ENCODE measurements at regions not wholly inside any gene's neighbourhood (a gene's known extent, or its start where the extent isn't known, plus 50 kb on each side); places are given as distances from the start of the nearest gene placed in this dataset.

DNA sequence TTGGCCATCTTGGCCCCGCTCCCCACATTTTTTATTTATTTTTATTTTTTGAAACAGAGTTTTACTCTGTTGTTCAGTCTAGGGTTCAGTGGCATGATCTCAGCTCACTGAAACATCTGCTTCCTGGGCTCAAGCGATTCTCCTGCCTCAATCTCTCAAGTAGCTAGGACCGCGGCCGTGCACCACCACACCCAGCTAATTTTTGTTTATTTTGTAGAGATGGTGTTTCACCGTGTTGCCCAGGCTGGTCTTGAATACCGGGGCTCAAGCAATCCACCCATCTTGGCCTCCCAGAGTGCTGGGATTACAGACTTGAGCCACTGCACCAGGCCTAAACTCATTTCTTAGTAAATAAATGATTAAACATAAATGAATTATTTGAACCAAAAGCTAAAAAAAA, 322.0 kb upstream of the LCORL start:
- Histone ChIP-seq H3K36me3 (no peaks in the 10 kb centered on the region), H3K27ac (no peak overlapping the region), H3K4me1 (no peaks in the 10 kb centered on the region), H3K9me3 (replicated peaks) (no peaks in the 10 kb centered on the region), H3K27me3 (no peaks in the 10 kb centered on the region), H3K4me3 (no peak overlapping the region)
- DNase-seq, result no peak

DNA sequence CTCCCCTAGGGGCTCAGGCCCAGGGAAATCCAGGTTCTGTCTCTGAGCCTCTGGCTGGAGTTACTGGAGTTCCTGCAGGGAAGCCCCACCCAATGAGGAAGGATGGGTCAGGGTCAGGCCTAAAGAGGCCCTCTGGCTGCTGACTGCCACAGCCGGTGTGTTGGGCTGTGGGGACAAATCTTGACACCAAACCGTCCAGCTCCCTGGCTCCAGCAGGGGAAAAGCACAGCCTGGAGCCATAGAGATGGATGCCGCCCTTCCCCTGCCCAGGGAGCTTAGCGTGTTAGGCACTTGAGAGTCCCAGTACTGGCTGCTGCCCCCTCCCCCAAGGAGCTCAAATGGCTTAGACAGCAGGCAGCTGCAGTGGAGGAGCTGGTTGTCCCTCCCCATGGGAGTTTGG, 321.3 kb upstream of the LCORL start:
- H3K27me3 ChIP-seq, result no peaks in the 10 kb centered on the region
- no peaks in the 10 kb centered on the region for H3K4me1 ChIP-seq

DNA sequence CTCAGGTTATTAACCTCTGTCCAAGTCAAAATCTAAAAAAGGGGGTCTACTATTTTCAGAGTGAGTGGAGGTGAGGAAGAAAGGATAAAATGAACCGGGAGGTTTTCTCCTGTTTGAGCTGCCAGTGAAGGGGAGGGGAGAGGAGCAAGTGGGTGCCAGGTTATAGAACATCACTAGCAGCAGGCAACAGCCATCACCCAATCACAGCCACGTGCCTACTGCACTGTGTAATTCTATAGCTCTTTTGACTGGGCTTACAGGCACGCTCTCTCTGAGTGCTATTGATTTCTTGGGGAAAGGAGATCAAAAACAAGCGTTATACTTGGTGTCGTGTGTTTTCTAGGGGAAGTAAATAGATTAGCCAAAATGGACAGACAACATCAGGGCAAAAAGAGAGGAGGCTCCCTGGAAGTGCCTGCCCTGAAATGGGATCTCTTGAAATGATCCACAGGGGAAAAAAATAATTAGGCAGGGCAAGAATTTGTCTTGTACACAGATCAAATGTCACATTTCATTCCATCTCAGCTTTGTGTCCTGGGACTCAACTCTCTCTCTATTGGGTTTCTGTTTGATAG, 300.5 kb upstream of the LCORL start:
- H3K27ac ChIP-seq, result no peak overlapping the region
- no peaks in the 10 kb centered on the region for H3K36me3 ChIP-seq
- no peak overlapping the region for H3K4me3 ChIP-seq
- no peak for DNase-seq
- H3K9me3 ChIP-seq (replicated peaks), result no peaks in the 10 kb centered on the region
- no peaks in the 10 kb centered on the region for H3K27me3 ChIP-seq
- H3K4me1 ChIP-seq, result no peaks in the 10 kb centered on the region

More for the DNA sequence above, 321.3 kb upstream of the LCORL start:
- no peaks in the 10 kb centered on the region for H3K9me3 ChIP-seq (replicated peaks)
- no peaks in the 10 kb centered on the region for H3K36me3 ChIP-seq
- H3K4me3 ChIP-seq, result no peak overlapping the region
- no peak overlapping the region for H3K27ac ChIP-seq
- DNase-seq, result peak; percentile 26 to 35

DNA sequence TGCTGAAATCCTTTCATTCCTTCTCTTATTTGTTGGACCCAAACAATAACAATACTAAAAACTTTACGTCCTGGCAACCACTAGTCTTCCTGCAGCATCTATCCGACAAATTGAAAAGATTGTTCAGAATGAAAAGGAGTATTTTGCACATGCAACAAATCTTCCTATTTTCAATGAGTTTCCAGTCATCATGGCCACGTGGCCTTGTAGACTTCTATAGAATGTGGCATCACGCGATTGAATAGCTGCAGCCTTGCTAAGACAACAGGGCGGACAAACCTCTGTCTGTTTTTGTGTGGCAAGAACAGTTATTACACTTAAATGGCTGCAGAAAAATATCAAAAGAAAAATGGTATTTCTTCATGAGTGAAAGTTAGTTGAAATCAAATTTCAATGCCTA, 297.9 kb upstream of the LCORL start:
- no peaks in the 10 kb centered on the region for H3K9me3 ChIP-seq (replicated peaks)
- no peaks in the 10 kb centered on the region for H3K36me3 ChIP-seq
- no peaks in the 10 kb centered on the region for H3K4me1 ChIP-seq
- no peaks in the 10 kb centered on the region for H3K27me3 ChIP-seq
- no peak overlapping the region for H3K27ac ChIP-seq
- H3K4me3 ChIP-seq, result no peak overlapping the region
- DNase-seq, result no peak

- no peaks in the 10 kb centered on the region for H3K9me3 ChIP-seq (replicated peaks)
- H3K4me3 ChIP-seq, result no peak overlapping the region
- H3K4me1 ChIP-seq, result no peaks in the 10 kb centered on the region
- H3K36me3 ChIP-seq, result no peaks in the 10 kb centered on the region
- no peak overlapping the region for H3K27ac ChIP-seq
- H3K27me3 ChIP-seq, result no peaks in the 10 kb centered on the region
- DNase-seq, result no peak
Measured at GRCh38 chr4:18318682-18319388, 297.3 kb upstream of the LCORL start.

GRCh38 chr4:18314731-18315130, 293.2 kb upstream of the LCORL start:
- H3K27me3 ChIP-seq, result no peaks in the 10 kb centered on the region
- no peaks in the 10 kb centered on the region for H3K4me1 ChIP-seq
- no peaks in the 10 kb centered on the region for H3K9me3 ChIP-seq (replicated peaks)
- DNase-seq, result no peak
- H3K36me3 ChIP-seq, result no peaks in the 10 kb centered on the region
- H3K27ac ChIP-seq, result no peak overlapping the region
- no peak overlapping the region for H3K4me3 ChIP-seq

DNA sequence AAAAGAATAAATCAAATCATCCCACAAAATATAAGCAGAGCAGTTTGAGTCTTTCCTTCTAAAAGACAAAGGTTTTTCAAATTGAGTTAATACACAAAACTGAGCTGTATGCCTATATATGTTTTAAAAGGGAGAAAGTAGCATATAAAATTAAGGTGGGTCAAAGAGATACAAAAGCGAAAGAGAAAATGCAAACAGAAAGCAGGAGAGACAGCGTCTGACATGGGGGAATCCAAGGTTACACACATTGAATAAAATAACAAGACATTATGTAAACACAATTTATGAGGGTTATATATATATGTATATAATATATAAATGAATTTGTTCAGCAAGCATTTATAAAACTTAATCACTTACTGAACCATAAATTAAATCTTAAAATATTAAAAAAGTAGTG, 276.1 kb upstream of the LCORL start:
- Histone ChIP-seq H3K4me1 (no peaks in the 10 kb centered on the region), H3K9me3 (replicated peaks) (no peaks in the 10 kb centered on the region), H3K27ac (no peak overlapping the region), H3K4me3 (no peak overlapping the region), H3K36me3 (no peaks in the 10 kb centered on the region; the same call in 1 of the 2 replicates), H3K27me3 (no peaks in the 10 kb centered on the region)
- no peak for DNase-seq

DNA sequence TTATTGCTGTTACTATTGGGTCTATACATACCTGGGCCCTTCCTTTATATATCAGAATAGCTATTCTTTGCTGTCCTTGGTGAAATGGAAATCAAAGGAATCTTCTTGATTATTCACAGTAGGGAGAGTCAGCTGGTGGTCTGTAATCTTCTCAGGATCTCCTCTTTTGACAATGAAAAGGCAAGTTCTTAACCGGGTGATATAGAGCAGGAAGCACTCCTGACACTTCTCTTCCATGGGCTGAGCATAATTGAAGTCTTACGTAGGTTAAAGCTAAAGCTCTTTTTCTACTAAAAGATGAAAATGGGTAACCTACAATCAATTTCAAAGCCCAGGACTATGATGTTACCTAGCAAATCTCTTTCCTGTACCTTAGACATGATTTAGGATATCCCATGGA, 274.9 kb upstream of the LCORL start:
- H3K4me1 ChIP-seq, result no peaks in the 10 kb centered on the region
- no peak overlapping the region for H3K4me3 ChIP-seq
- DNase-seq, result no peak
- H3K27ac ChIP-seq, result no peak overlapping the region
- H3K9me3 ChIP-seq (replicated peaks), result no peaks in the 10 kb centered on the region
- H3K27me3 ChIP-seq, result no peaks in the 10 kb centered on the region
- no peaks in the 10 kb centered on the region for H3K36me3 ChIP-seq

DNA sequence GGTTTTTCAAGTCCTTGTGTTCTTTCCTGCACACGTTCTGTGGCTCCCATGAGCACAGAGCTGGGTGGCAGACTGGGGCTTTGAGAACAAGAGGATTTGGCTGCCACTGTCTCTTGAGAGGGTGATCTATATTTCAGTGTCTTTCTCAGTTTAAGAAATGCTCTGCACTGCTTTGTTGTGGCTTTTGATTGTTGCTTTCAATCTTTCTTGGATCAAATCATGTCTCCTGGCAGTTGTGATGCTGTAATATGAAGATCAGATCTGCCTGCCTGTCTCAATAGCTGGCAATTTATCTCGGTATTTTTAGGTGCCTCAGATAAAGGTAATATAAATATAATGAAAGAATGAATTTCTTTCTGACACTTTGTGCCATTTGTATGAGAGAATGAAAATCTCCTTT, 273.3 kb upstream of the LCORL start:
- Histone ChIP-seq H3K36me3 (no peaks in the 10 kb centered on the region), H3K4me1 (no peaks in the 10 kb centered on the region), H3K9me3 (replicated peaks) (no peaks in the 10 kb centered on the region), H3K4me3 (no peak overlapping the region), H3K27ac (no peak overlapping the region), H3K27me3 (no peaks in the 10 kb centered on the region)
- DNase-seq, result no peak

- H3K36me3 ChIP-seq, result no peaks in the 10 kb centered on the region
- no peaks in the 10 kb centered on the region for H3K27me3 ChIP-seq
- no peaks in the 10 kb centered on the region for H3K4me1 ChIP-seq
- no peak overlapping the region for H3K27ac ChIP-seq
- no peaks in the 10 kb centered on the region for H3K9me3 ChIP-seq (replicated peaks)
- no peak for DNase-seq
- H3K4me3 ChIP-seq, result no peak overlapping the region
Measured at GRCh38 chr4:18294021-18294420, 272.5 kb upstream of the LCORL start.

DNA sequence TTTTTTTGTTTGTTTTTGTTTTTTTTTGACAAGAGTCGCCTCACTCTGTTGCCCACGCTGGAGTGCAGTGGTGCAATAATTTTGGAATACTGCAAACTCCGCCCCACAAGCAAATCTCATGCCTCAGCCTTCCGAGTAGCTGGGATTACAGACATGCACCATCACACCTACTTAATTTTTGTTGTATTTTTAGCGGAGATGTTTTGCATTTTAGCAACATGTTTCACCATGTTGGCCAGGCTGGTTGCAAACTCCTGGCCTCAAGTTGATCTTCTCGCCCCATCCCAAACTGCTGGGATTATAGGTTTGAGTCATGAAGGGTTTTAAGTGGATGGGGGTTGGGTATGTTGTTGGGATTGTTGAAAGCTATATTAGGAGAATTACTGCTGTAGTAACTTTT, 270.9 kb upstream of the LCORL start:
- DNase-seq, result no peak
- no peaks in the 10 kb centered on the region for H3K36me3 ChIP-seq
- H3K9me3 ChIP-seq (replicated peaks), result no peaks in the 10 kb centered on the region
- H3K27me3 ChIP-seq, result no peaks in the 10 kb centered on the region
- no peak overlapping the region for H3K27ac ChIP-seq
- H3K4me1 ChIP-seq, result no peaks in the 10 kb centered on the region
- H3K4me3 ChIP-seq, result no peak overlapping the region

DNA sequence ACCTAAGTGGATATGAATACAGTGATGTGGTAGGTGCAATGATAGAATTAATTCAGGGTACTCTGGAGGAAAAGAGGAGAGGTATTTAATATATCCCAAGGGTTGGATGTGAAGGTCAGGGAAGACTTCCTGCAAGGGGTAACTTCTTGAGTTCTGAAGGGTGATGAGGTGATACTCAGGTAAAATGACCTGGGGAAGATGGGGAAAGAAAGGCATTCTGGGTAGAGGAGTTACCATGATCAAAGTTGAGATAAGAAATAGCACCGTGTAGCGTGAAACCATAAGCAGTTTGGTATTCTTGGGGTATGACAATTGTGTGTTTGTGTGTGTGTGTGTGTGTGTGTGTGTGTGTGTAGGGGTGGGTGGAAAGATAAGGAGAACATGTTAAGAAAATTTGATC, 270.4 kb upstream of the LCORL start:
- no peak overlapping the region for H3K27ac ChIP-seq
- no peaks in the 10 kb centered on the region for H3K4me1 ChIP-seq
- no peaks in the 10 kb centered on the region for H3K36me3 ChIP-seq
- DNase-seq, result no peak
- no peaks in the 10 kb centered on the region for H3K9me3 ChIP-seq (replicated peaks)
- H3K27me3 ChIP-seq, result no peaks in the 10 kb centered on the region
- H3K4me3 ChIP-seq, result no peak overlapping the region

DNA sequence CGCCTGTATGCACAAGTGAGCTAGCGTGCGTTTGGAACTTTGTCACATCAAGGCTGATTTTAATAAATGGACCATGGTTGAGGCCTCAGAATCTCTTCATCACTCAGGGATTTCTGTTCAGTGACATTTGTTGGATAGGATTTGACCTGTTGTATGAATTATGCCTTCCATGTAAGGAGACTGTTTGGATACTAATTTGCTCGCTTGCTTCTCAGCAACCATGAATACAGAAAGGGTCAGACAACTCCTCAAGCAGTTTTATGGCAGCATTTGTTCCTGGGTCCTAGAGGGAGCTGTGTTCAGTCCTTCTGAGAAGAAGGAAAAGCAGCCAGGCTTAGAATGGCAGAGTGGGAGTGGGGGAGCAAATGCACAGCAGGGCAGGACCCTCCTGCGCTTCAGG, 269.7 kb upstream of the LCORL start:
- DNase-seq, result no peak
- no peaks in the 10 kb centered on the region for H3K36me3 ChIP-seq
- H3K27me3 ChIP-seq, result no peaks in the 10 kb centered on the region
- H3K27ac ChIP-seq, result no peak overlapping the region
- no peaks in the 10 kb centered on the region for H3K9me3 ChIP-seq (replicated peaks)
- H3K4me3 ChIP-seq, result no peak overlapping the region
- H3K4me1 ChIP-seq, result no peaks in the 10 kb centered on the region

- H3K4me1 ChIP-seq, result no peaks in the 10 kb centered on the region
Measured at GRCh38 chr4:18285357-18285756, 263.8 kb upstream of the LCORL start.

GRCh38 chr4:18278244-18278643, 256.7 kb upstream of the LCORL start:
- H3K27me3 ChIP-seq, result no peaks in the 10 kb centered on the region
- DNase-seq, result no peak
- no peaks in the 10 kb centered on the region for H3K9me3 ChIP-seq (replicated peaks)
- no peaks in the 10 kb centered on the region for H3K36me3 ChIP-seq
- H3K4me1 ChIP-seq, result no peaks in the 10 kb centered on the region
- H3K27ac ChIP-seq, result no peak overlapping the region
- H3K4me3 ChIP-seq, result no peak overlapping the region

More at GRCh38 chr4:18285357-18285756, 263.8 kb upstream of the LCORL start:
- no peak for DNase-seq
- Histone ChIP-seq H3K9me3 (replicated peaks) (no peaks in the 10 kb centered on the region), H3K27ac (no peak overlapping the region), H3K36me3 (no peaks in the 10 kb centered on the region), H3K27me3 (no peaks in the 10 kb centered on the region), H3K4me3 (no peak overlapping the region)

DNA sequence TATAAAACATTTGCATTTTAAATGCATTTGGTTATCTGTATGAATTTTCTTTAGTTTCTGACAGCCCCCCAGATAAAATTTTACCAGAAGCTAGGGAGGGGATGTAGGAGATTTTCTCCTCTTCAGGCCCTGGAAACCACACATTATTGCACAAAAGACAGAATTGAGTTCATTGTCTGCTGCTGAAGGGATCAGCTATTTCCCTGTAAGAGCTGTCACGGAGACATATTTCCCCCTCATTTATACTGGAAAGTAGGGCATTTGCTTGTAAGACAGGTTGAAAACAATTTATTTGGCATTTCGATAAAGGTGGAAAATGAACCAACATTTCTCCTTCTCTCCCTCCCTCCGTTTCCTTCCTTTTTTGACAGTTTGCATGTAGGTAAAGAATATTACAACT, 241.3 kb upstream of the LCORL start:
- Histone ChIP-seq H3K27ac (no peak overlapping the region), H3K4me1 (no peaks in the 10 kb centered on the region), H3K9me3 (replicated peaks) (no peaks in the 10 kb centered on the region), H3K4me3 (no peak overlapping the region), H3K27me3 (no peaks in the 10 kb centered on the region), H3K36me3 (no peaks in the 10 kb centered on the region)
- DNase-seq, result no peak

Data from SJCRH30 (cell line).